GM23338 (cell line): ENCODE measurements at regions not wholly inside any gene's neighbourhood (a gene's known extent, or its start where the extent isn't known, plus 50 kb on each side); places are given as distances from the start of the nearest gene placed in this dataset.

Experiments used
- ATAC-seq: fragments of 200-7000 bp; cut with Tn5 transposase; 3 replicates; pipeline ENCODE4 v1.9.1; 2020
- DNase-seq: peaks from one replicate; pipeline ENCODE4 v3.0.0-alpha.2; 2015; ENCODE audit warnings: low spot score
- H2AFZ ChIP-seq: fragments of 200-600 bp; sonication (generic); 2 replicates; pipeline ENCODE4 v1.8.0; 2016; ENCODE audit warnings: antibody characterized with exemption, mild to moderate bottlenecking, moderate library complexity
- H3F3A ChIP-seq: fragments of 200-600 bp; sonication (generic); replicated peaks from 2 replicates; pipeline ENCODE4 v1.8.0; 2017; ENCODE audit warnings: antibody characterized with exemption, mixed run types, low read depth
- H3K27ac ChIP-seq: fragments of 200-600 bp; sonication (generic); 2 replicates; pipeline ENCODE4 v1.6.1; 2016; ENCODE audit warnings: low read depth
- H3K27me3 ChIP-seq: fragments of 200-600 bp; sonication (generic); 2 replicates; pipeline ENCODE4 v1.8.0; 2016; ENCODE audit warnings: mild to moderate bottlenecking, mixed run types, moderate library complexity; ENCODE audit not compliant: insufficient read depth
- H3K36me3 ChIP-seq: fragments of 200-600 bp; sonication (generic); 2 replicates; pipeline ENCODE4 v1.8.0; 2016; ENCODE audit warnings: mild to moderate bottlenecking; ENCODE audit not compliant: insufficient read depth
- H3K4me1 ChIP-seq: fragments of 200-600 bp; sonication (generic); 2 replicates; pipeline ENCODE4 v1.8.0; 2016; ENCODE audit warnings: mild to moderate bottlenecking, moderate library complexity; ENCODE audit not compliant: insufficient read depth
- H3K4me2 ChIP-seq: fragments of 200-600 bp; sonication (generic); 2 replicates; pipeline ENCODE4 v1.7.1; 2017; ENCODE audit warnings: mixed run types
- H3K4me3 ChIP-seq: fragments of 200-600 bp; sonication (generic); 2 replicates; pipeline ENCODE4 v1.6.1; 2016; ENCODE audit warnings: mixed run types
- H3K79me2 ChIP-seq: fragments of 200-600 bp; sonication (generic); replicated peaks from 2 replicates; pipeline ENCODE4 v1.8.0; 2017; ENCODE audit warnings: mild to moderate bottlenecking; ENCODE audit not compliant: insufficient read depth
- H3K9me2 ChIP-seq: fragments of 200-600 bp; sonication (generic); 2 replicates; pipeline ENCODE4 v1.8.0; 2017; ENCODE audit not compliant: insufficient read depth
- H4K20me1 ChIP-seq: fragments of 200-600 bp; sonication (generic); replicated peaks from 2 replicates; pipeline ENCODE4 v1.8.0; 2017; ENCODE audit warnings: mild to moderate bottlenecking; ENCODE audit not compliant: insufficient read depth
- H3K27ac Mint-ChIP-seq: 2 replicates; pipeline ENCODE4 v1.8.0; 2020; ENCODE audit warnings: inconsistent platforms, mild to moderate bottlenecking, moderate library complexity, mixed read lengths
- H3K27me3 Mint-ChIP-seq: 3 replicates; pipeline ENCODE4 v1.8.0; 2022; ENCODE audit warnings: low read depth, mild to moderate bottlenecking, moderate library complexity, mixed read lengths, inconsistent platforms; ENCODE audit not compliant: insufficient read depth, poor library complexity
- H3K36me3 Mint-ChIP-seq: 3 replicates; pipeline ENCODE4 v1.8.0; 2021; ENCODE audit warnings: low read depth, mild to moderate bottlenecking, inconsistent platforms, moderate library complexity, mixed read lengths
- H3K4me1 Mint-ChIP-seq: 3 replicates; pipeline ENCODE4 v1.8.0; 2020; ENCODE audit warnings: mild to moderate bottlenecking, inconsistent platforms, mixed read lengths
- H3K4me3 Mint-ChIP-seq: 3 replicates; pipeline ENCODE4 v1.8.0; 2021; ENCODE audit warnings: moderate library complexity, mild to moderate bottlenecking, inconsistent platforms, mixed read lengths
- H3K9me3 Mint-ChIP-seq: 3 replicates; pipeline ENCODE4 v1.8.0; 2020; ENCODE audit warnings: moderate library complexity, mild to moderate bottlenecking, inconsistent platforms, mixed read lengths
- CREB1 ChIP-seq: fragments of 250-450 bp; sonication (Bioruptor Pico); IDR thresholded peaks from 2 replicates; pipeline ENCODE4 v1.5.0; 2020; ENCODE audit warnings: low read depth, mild to moderate bottlenecking, moderate library complexity
- EZH2 ChIP-seq: fragments of 200-600 bp; sonication (generic); IDR thresholded peaks from one replicate; pipeline ENCODE4 v1.8.0; 2017; ENCODE audit warnings: antibody characterized with exemption, mild to moderate bottlenecking, low read depth; ENCODE audit not compliant: unreplicated experiment
- EZH2phosphoT487 ChIP-seq: fragments of 200-600 bp; sonication (generic); IDR thresholded peaks from one replicate; pipeline ENCODE4 v1.8.1; 2018; ENCODE audit warnings: antibody characterized with exemption; ENCODE audit not compliant: unreplicated experiment
- STAT1 ChIP-seq: IDR thresholded peaks from one replicate; pipeline ENCODE4 v1.6.1; 2016; ENCODE audit warnings: antibody characterized with exemption; ENCODE audit not compliant: unreplicated experiment
- ZNF114 ChIP-seq: fragments of 250-450 bp; sonication (Bioruptor Pico); IDR thresholded peaks from 2 replicates; pipeline ENCODE4 v1.5.0; 2020; ENCODE audit warnings: mild to moderate bottlenecking, moderate library complexity
- ZNF331 ChIP-seq: fragments of 250-450 bp; sonication (Bioruptor Pico); IDR thresholded peaks from 2 replicates; pipeline ENCODE4 v1.5.0; 2020; ENCODE audit warnings: low read depth, mild to moderate bottlenecking, moderate library complexity
- TF ChIP-seq, protein P1 (sequence below), 2 experiments: fragments of 200-600 bp in 1 of 2; sonication (generic) in 1 of 2; conservative IDR thresholded peaks; 2 replicates each; pipeline versions ENCODE4 v1.5.1 to v1.6.1; 2016 to 2017; ENCODE audit warnings: antibody characterized with exemption in 2 of 2, low read depth in 2 of 2, mild to moderate bottlenecking in 2 of 2, moderate library complexity in 1 of 2
- TF ChIP-seq, protein P2 (sequence below): fragments of 250-450 bp; sonication (Bioruptor Pico); IDR thresholded peaks from 2 replicates; pipeline ENCODE4 v1.5.0; 2020; ENCODE audit warnings: mild to moderate bottlenecking, moderate library complexity
- TF ChIP-seq, protein P3 (sequence below): IDR thresholded peaks from 2 replicates; pipeline ENCODE4 v1.6.1; 2016; ENCODE audit warnings: antibody characterized with exemption

DNA sequence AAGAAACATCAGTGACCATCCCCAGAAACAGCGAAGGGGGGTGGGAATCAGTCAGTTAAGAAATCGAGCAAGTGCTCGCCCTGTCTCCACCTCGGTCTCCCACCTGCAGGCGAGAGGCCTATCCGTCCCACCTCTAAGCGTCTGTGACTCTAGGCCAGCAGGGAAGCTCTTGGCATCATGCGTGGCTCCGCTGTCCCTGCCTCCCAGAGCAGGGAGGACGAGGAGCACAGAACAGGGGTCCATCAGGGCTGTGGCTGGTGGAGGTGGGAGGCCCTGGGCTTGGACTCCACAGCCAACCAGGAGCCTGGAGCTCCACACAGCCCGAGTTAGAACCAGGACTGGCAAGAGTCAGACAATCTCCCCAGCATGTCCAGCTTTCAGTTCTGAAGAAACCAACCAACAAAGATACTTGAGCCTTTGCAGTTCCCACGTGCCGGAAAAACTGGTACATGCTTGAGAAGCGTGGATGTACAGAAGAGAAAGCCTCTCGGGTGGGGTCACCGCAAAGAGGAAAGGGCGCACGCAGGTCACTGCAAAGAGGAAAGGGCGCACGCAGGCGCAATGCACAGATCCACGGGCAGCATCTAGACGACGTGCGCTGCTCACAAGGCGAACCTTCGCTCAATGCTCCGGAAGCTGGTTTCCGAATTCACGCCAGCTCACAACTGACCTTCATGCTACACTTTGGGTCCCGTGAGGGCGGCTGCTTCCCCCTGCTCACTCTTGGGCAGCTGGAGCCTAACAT lies 104.5 kb upstream of the ALKAL2 start (continued):
- TF ChIP-seq, protein P1, sequence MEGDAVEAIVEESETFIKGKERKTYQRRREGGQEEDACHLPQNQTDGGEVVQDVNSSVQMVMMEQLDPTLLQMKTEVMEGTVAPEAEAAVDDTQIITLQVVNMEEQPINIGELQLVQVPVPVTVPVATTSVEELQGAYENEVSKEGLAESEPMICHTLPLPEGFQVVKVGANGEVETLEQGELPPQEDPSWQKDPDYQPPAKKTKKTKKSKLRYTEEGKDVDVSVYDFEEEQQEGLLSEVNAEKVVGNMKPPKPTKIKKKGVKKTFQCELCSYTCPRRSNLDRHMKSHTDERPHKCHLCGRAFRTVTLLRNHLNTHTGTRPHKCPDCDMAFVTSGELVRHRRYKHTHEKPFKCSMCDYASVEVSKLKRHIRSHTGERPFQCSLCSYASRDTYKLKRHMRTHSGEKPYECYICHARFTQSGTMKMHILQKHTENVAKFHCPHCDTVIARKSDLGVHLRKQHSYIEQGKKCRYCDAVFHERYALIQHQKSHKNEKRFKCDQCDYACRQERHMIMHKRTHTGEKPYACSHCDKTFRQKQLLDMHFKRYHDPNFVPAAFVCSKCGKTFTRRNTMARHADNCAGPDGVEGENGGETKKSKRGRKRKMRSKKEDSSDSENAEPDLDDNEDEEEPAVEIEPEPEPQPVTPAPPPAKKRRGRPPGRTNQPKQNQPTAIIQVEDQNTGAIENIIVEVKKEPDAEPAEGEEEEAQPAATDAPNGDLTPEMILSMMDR (conservative IDR thresholded peaks at IDR 0.05; ENCODE audit: low read depth in 2 of 2), result no peak

DNA sequence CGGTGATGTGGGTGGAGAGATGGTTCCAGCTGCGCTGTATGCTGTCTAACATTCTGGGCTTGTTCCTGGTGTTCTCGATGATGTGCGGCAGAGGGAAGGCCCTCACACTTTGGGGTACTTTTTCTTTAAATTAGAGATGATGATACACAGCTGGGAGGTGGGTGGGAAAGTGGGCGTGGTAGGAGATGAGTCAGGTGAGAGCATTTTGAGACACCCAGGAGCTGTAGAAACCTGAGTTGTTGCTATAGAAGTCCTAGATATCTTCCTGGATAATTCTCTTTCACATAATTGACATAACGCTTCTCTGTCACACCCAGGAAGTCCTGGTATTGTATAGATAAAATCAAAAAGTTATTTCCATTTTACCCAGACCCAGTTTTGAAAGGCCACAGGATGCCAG lies 103.8 kb upstream of the ALKAL2 start:
- Mint-ChIP-seq H3K36me3 (no peaks in the 10 kb centered on the region), H3K27me3 (peaks cover 3% of the 10 kb centered on the region), H3K4me3 (no peak overlapping the region), H3K9me3 (no peaks in the 10 kb centered on the region), H3K27ac (no peak overlapping the region), H3K4me1 (peaks cover 11% of the 10 kb centered on the region)
- Histone ChIP-seq H3K36me3 (no peaks in the 10 kb centered on the region), H3K4me2 (no peak overlapping the region), H3F3A (peaks cover 14% of the 10 kb centered on the region), H3K9me2 (no peaks in the 10 kb centered on the region), H3K27ac (no peak overlapping the region), H3K79me2 (no peaks in the 10 kb centered on the region), H3K4me1 (no peaks in the 10 kb centered on the region), H2AFZ (no peak overlapping the region), H3K27me3 (no peaks in the 10 kb centered on the region), H3K4me3 (no peak overlapping the region), H4K20me1 (no peaks in the 10 kb centered on the region)
- no peak for ATAC-seq
- DNase-seq, result no peak
- TF ChIP-seq, protein P1 (conservative IDR thresholded peaks at IDR 0.05; ENCODE audit: low read depth in 2 of 2), result no peak
- no peak for TF ChIP-seq ZNF331 (CRISPR knock-in tag)
- TF ChIP-seq CREB1, result no peak
- TF ChIP-seq, protein P2, sequence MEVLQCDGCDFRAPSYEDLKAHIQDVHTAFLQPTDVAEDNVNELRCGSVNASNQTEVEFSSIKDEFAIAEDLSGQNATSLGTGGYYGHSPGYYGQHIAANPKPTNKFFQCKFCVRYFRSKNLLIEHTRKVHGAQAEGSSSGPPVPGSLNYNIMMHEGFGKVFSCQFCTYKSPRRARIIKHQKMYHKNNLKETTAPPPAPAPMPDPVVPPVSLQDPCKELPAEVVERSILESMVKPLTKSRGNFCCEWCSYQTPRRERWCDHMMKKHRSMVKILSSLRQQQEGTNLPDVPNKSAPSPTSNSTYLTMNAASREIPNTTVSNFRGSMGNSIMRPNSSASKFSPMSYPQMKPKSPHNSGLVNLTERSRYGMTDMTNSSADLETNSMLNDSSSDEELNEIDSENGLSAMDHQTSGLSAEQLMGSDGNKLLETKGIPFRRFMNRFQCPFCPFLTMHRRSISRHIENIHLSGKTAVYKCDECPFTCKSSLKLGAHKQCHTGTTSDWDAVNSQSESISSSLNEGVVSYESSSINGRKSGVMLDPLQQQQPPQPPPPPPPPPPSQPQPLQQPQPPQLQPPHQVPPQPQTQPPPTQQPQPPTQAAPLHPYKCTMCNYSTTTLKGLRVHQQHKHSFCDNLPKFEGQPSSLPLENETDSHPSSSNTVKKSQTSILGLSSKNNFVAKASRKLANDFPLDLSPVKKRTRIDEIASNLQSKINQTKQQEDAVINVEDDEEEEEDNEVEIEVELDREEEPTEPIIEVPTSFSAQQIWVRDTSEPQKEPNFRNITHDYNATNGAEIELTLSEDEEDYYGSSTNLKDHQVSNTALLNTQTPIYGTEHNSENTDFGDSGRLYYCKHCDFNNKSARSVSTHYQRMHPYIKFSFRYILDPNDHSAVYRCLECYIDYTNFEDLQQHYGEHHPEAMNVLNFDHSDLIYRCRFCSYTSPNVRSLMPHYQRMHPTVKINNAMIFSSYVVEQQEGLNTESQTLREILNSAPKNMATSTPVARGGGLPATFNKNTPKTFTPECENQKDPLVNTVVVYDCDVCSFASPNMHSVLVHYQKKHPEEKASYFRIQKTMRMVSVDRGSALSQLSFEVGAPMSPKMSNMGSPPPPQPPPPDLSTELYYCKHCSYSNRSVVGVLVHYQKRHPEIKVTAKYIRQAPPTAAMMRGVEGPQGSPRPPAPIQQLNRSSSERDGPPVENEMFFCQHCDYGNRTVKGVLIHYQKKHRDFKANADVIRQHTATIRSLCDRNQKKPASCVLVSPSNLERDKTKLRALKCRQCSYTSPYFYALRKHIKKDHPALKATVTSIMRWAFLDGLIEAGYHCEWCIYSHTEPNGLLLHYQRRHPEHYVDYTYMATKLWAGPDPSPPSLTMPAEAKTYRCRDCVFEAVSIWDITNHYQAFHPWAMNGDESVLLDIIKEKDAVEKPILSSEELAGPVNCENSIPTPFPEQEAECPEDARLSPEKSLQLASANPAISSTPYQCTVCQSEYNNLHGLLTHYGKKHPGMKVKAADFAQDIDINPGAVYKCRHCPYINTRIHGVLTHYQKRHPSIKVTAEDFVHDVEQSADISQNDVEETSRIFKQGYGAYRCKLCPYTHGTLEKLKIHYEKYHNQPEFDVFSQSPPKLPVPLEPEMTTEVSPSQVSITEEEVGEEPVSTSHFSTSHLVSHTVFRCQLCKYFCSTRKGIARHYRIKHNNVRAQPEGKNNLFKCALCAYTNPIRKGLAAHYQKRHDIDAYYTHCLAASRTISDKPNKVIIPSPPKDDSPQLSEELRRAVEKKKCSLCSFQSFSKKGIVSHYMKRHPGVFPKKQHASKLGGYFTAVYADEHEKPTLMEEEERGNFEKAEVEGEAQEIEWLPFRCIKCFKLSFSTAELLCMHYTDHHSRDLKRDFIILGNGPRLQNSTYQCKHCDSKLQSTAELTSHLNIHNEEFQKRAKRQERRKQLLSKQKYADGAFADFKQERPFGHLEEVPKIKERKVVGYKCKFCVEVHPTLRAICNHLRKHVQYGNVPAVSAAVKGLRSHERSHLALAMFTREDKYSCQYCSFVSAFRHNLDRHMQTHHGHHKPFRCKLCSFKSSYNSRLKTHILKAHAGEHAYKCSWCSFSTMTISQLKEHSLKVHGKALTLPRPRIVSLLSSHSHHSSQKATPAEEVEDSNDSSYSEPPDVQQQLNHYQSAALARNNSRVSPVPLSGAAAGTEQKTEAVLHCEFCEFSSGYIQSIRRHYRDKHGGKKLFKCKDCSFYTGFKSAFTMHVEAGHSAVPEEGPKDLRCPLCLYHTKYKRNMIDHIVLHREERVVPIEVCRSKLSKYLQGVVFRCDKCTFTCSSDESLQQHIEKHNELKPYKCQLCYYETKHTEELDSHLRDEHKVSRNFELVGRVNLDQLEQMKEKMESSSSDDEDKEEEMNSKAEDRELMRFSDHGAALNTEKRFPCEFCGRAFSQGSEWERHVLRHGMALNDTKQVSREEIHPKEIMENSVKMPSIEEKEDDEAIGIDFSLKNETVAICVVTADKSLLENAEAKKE, result no peak
- TF ChIP-seq, protein P3, sequence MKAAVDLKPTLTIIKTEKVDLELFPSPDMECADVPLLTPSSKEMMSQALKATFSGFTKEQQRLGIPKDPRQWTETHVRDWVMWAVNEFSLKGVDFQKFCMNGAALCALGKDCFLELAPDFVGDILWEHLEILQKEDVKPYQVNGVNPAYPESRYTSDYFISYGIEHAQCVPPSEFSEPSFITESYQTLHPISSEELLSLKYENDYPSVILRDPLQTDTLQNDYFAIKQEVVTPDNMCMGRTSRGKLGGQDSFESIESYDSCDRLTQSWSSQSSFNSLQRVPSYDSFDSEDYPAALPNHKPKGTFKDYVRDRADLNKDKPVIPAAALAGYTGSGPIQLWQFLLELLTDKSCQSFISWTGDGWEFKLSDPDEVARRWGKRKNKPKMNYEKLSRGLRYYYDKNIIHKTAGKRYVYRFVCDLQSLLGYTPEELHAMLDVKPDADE, result no peak
- no peak for TF ChIP-seq ZNF114 (CRISPR knock-in tag)
- no peak for TF ChIP-seq EZH2
- TF ChIP-seq STAT1, result no peak
- TF ChIP-seq EZH2phosphoT487, result no peak
